ENCODE measurements at regions not wholly inside any gene's neighbourhood (a gene's known extent, or its start where the extent isn't known, plus 50 kb on each side); places are given as distances from the start of the nearest gene placed in this dataset.

- H3K4me2 ChIP-seq (ENCODE audit: low read depth, low read length): no peak overlapping the region
- no peaks in the 10 kb centered on the region for H3K36me3 ChIP-seq (replicated peaks; ENCODE audit: insufficient read depth, low read length)
- no peaks in the 10 kb centered on the region for H4K20me1 ChIP-seq (ENCODE audit: insufficient read depth, low read length)
- H3K27me3 ChIP-seq (replicated peaks; ENCODE audit: insufficient read depth, low read length): no peaks in the 10 kb centered on the region
- no peaks in the 10 kb centered on the region for H3F3A ChIP-seq (ENCODE audit: insufficient read depth, low read length)
- H3K4me3 ChIP-seq (ENCODE audit: low read length): no peak overlapping the region
- H3K9me2 ChIP-seq (replicated peaks; ENCODE audit: insufficient read depth, low read length): no peaks in the 10 kb centered on the region
- no peaks in the 10 kb centered on the region for H3K9me3 ChIP-seq (replicated peaks; ENCODE audit: insufficient read depth, low read length)
- H3K79me2 ChIP-seq (ENCODE audit: low read length): no peaks in the 10 kb centered on the region
- H3K9ac ChIP-seq (ENCODE audit: low read length): no peak overlapping the region
- H3K27ac ChIP-seq (ENCODE audit: low read length): no peak overlapping the region
- no peak overlapping the region for H2AFZ ChIP-seq (ENCODE audit: low read length)
- no peaks in the 10 kb centered on the region for H3K4me1 ChIP-seq (ENCODE audit: low read length)
- TF ChIP-seq EZH2 (optimal IDR thresholded peaks at IDR 0.05; ENCODE audit: low read depth, low read length) (no peak), EZH2phosphoT487 (IDR thresholded peaks at IDR 0.05; ENCODE audit: low read length) (no peak), CTCF (IDR thresholded peaks at IDR 0.05; ENCODE audit: low read length) (no peak)
- DNase-seq: no peak
Observed at GRCh38 chr7:3207387-3207902, 93.6 kb upstream of the SDK1 start.

GRCh38 chr7:3210531-3210930, 90.5 kb upstream of the SDK1 start:
- H3K79me2 ChIP-seq (ENCODE audit: low read length): no peaks in the 10 kb centered on the region

GRCh38 chr7:3214090-3214413, 87.0 kb upstream of the SDK1 start:
- H3K27ac ChIP-seq (ENCODE audit: low read length): no peak overlapping the region
- no peaks in the 10 kb centered on the region for H3K36me3 ChIP-seq (replicated peaks; ENCODE audit: insufficient read depth, low read length)
- H3K27me3 ChIP-seq (replicated peaks; ENCODE audit: insufficient read depth, low read length): no peaks in the 10 kb centered on the region
- no peak for DNase-seq
- H3K79me2 ChIP-seq (ENCODE audit: low read length): no peaks in the 10 kb centered on the region
- no peak overlapping the region for H3K9ac ChIP-seq (ENCODE audit: low read length)
- H4K20me1 ChIP-seq (ENCODE audit: insufficient read depth, low read length): no peaks in the 10 kb centered on the region
- no peak overlapping the region for H2AFZ ChIP-seq (ENCODE audit: low read length)
- no peaks in the 10 kb centered on the region for H3F3A ChIP-seq (ENCODE audit: insufficient read depth, low read length)
- no peaks in the 10 kb centered on the region for H3K4me1 ChIP-seq (ENCODE audit: low read length)
- H3K4me3 ChIP-seq (ENCODE audit: low read length): no peak overlapping the region
- no peak for TF ChIP-seq EZH2 (optimal IDR thresholded peaks at IDR 0.05; ENCODE audit: low read depth, low read length)
- TF ChIP-seq CTCF (IDR thresholded peaks at IDR 0.05; ENCODE audit: low read length): no peak
- no peak for TF ChIP-seq EZH2phosphoT487 (IDR thresholded peaks at IDR 0.05; ENCODE audit: low read length)
- H3K9me3 ChIP-seq (replicated peaks; ENCODE audit: insufficient read depth, low read length): no peaks in the 10 kb centered on the region
- no peak overlapping the region for H3K4me2 ChIP-seq (ENCODE audit: low read depth, low read length)
- H3K9me2 ChIP-seq (replicated peaks; ENCODE audit: insufficient read depth, low read length): no peaks in the 10 kb centered on the region

More at GRCh38 chr7:3210531-3210930, 90.5 kb upstream of the SDK1 start:
- Histone ChIP-seq H3K27me3 (replicated peaks; ENCODE audit: insufficient read depth, low read length) (no peaks in the 10 kb centered on the region), H2AFZ (ENCODE audit: low read length) (no peak overlapping the region), H3K4me2 (ENCODE audit: low read depth, low read length) (no peak overlapping the region), H3K4me3 (ENCODE audit: low read length) (no peak overlapping the region), H4K20me1 (ENCODE audit: insufficient read depth, low read length) (no peaks in the 10 kb centered on the region), H3K9me2 (replicated peaks; ENCODE audit: insufficient read depth, low read length) (no peaks in the 10 kb centered on the region), H3K36me3 (replicated peaks; ENCODE audit: insufficient read depth, low read length) (no peaks in the 10 kb centered on the region), H3K9ac (ENCODE audit: low read length) (no peak overlapping the region), H3F3A (ENCODE audit: insufficient read depth, low read length) (no peaks in the 10 kb centered on the region), H3K4me1 (ENCODE audit: low read length) (no peaks in the 10 kb centered on the region), H3K9me3 (replicated peaks; ENCODE audit: insufficient read depth, low read length) (no peaks in the 10 kb centered on the region), H3K27ac (ENCODE audit: low read length) (no peak overlapping the region)
- TF ChIP-seq CTCF (IDR thresholded peaks at IDR 0.05; ENCODE audit: low read length): no peak
- TF ChIP-seq EZH2phosphoT487 (IDR thresholded peaks at IDR 0.05; ENCODE audit: low read length): no peak
- TF ChIP-seq EZH2 (optimal IDR thresholded peaks at IDR 0.05; ENCODE audit: low read depth, low read length): no peak
- no peak for DNase-seq

Measured in MM.1S (cell line).